HG03460 (cell line): ENCODE measurements at regions not wholly inside any gene's neighbourhood (a gene's known extent, or its start where the extent isn't known, plus 50 kb on each side); places are given as distances from the start of the nearest gene placed in this dataset.
"Not testable (repeated sequence)": the region's sequence is repeated elsewhere in the genome, so short reads cannot be mapped to it uniquely, and the experiment has no call there.

Experiments used
- ATAC-seq: cut with Tn5 transposase; IDR thresholded peaks from one replicate; pipeline ENCODE4 v1.9.1; 2021; ENCODE audit not compliant: unreplicated experiment

GRCh38 chr5:56688402-56688801 is 126.9 kb upstream of the MAP3K1 start:
- no peak for ATAC-seq

- ATAC-seq: peak; percentile 65
Measured at GRCh38 chr5:56686337-56687195, 128.8 kb upstream of the MAP3K1 start.

GRCh38 chr5:56685503-56686217 is 129.7 kb upstream of the MAP3K1 start:
- no peak for ATAC-seq

- ATAC-seq: no peak
Measured at GRCh38 chr5:56684159-56684558, 131.2 kb upstream of the MAP3K1 start.

GRCh38 chr5:56683733-56684132 is 131.6 kb upstream of the MAP3K1 start:
- ATAC-seq: no peak

GRCh38 chr5:56683281-56683680 is 132.1 kb upstream of the MAP3K1 start:
- no peak for ATAC-seq

- ATAC-seq: no peak
Measured at GRCh38 chr5:56681346-56681745, 134.0 kb upstream of the MAP3K1 start.

GRCh38 chr5:56680731-56681130 is 134.6 kb upstream of the MAP3K1 start:
- no peak for ATAC-seq

GRCh38 chr5:56677690-56678305 is 137.6 kb upstream of the MAP3K1 start:
- no peak for ATAC-seq

- ATAC-seq: peak; percentile 68
Measured at GRCh38 chr5:56676091-56676768, 139.1 kb upstream of the MAP3K1 start.

GRCh38 chr5:56674441-56674840 is 140.9 kb upstream of the MAP3K1 start:
- no peak for ATAC-seq

GRCh38 chr5:56673171-56673570 is 142.2 kb upstream of the MAP3K1 start:
- no peak for ATAC-seq

GRCh38 chr5:56671571-56671970 is 143.8 kb upstream of the MAP3K1 start:
- ATAC-seq: no peak

GRCh38 chr5:56670916-56671315 is 144.4 kb upstream of the MAP3K1 start:
- ATAC-seq: no peak

- peak; percentile 97 for ATAC-seq
Measured at GRCh38 chr5:56669534-56670483, 145.5 kb upstream of the MAP3K1 start.

GRCh38 chr5:56668996-56669395 is 146.4 kb upstream of the MAP3K1 start:
- no peak for ATAC-seq

- no peak for ATAC-seq
Measured at GRCh38 chr5:56667692-56668091, 147.7 kb upstream of the MAP3K1 start.

- no peak for ATAC-seq
Measured at GRCh38 chr5:56666901-56667300, 148.4 kb upstream of the MAP3K1 start.

- not testable (repeated sequence) for ATAC-seq
Measured at GRCh38 chr5:56665117-56665516, 150.2 kb upstream of the MAP3K1 start.

GRCh38 chr5:56664025-56664424 is 151.3 kb upstream of the MAP3K1 start:
- no peak for ATAC-seq
